Gastroesophageal sphincter (tissue), 4 donors: ENCODE measurements at regions not wholly inside any gene's neighbourhood (a gene's known extent, or its start where the extent isn't known, plus 50 kb on each side); places are given as distances from the start of the nearest gene placed in this dataset.
"Not testable (repeated sequence)": the region's sequence is repeated elsewhere in the genome, so short reads cannot be mapped to it uniquely, and the experiment has no call there.

Experiments used
- ATAC-seq: fragments of 150-250 bp; one replicate; pipeline ENCODE4 v1.9.1; 2016; ENCODE audit warnings: mild to moderate bottlenecking, moderate library complexity
- H3K27ac ChIP-seq, 4 donors: fragments of 200-600 bp; sonication (generic) in 3 of 4; 1 replicate in 3 of 4; 2 replicates in 1 of 4; pipeline ENCODE4 v1.5.1; 2016 to 2019
- H3K27me3 ChIP-seq: fragments of 200-600 bp; sonication (generic); one replicate; pipeline ENCODE4 v1.5.1; 2019
- H3K36me3 ChIP-seq, 2 donors: fragments of 200-600 bp; sonication (generic); one replicate each; pipeline ENCODE4 v1.5.1; 2019; ENCODE audit warnings: control low read depth in 1 of 2
- H3K4me1 ChIP-seq, 3 donors: fragments of 200-600 bp; sonication (generic); 1 replicate in 2 of 3; 2 replicates in 1 of 3; pipeline ENCODE4 v1.5.1; 2016 to 2019; ENCODE audit warnings: control low read depth in 2 of 3
- H3K4me3 ChIP-seq, 2 donors: fragments of 200-600 bp; sonication (generic); one replicate each; pipeline ENCODE4 v1.5.1; 2019; ENCODE audit warnings: mild to moderate bottlenecking in 1 of 2, moderate library complexity in 1 of 2
- H3K9me3 ChIP-seq, 3 donors: fragments of 200-600 bp; sonication (generic); one replicate each; pipeline ENCODE4 v1.5.1; 2017 to 2019; ENCODE audit warnings: control low read depth in 2 of 3
- CTCF ChIP-seq, 4 experiments: fragments of 200-600 bp in 2 of 4; fragments of 450-650 bp in 2 of 4; sonication (generic) in 1 of 4; IDR thresholded peaks; one replicate each; pipeline ENCODE4 v1.5.1; 2017 to 2019; ENCODE audit warnings: antibody characterized with exemption in 4 of 4, mild to moderate bottlenecking in 2 of 4, moderate library complexity in 2 of 4
- EP300 ChIP-seq: sonication (generic); formaldehyde crosslinking; IDR thresholded peaks from one replicate; pipeline ENCODE4 v1.6.1; 2017; ENCODE audit warnings: antibody characterized with exemption, mild to moderate bottlenecking
- POLR2A ChIP-seq, 2 donors: fragments of 450-650 bp; IDR thresholded peaks; one replicate each; pipeline ENCODE4 v1.6.1; 2017; ENCODE audit warnings: antibody characterized with exemption in 2 of 2, mild to moderate bottlenecking in 2 of 2, moderate library complexity in 1 of 2
- POLR2AphosphoS5 ChIP-seq: sonication (generic); formaldehyde crosslinking; IDR thresholded peaks from one replicate; pipeline ENCODE4 v1.6.1; 2017; ENCODE audit warnings: antibody characterized with exemption
- WGBS, 2 donors: methylation state at CpG; one replicate each; pipeline ENCODE4 v1.1.5; 2018; ENCODE audit warnings: low coverage in 1 of 2; 5-methylcytosine and 5-hydroxymethylcytosine counted together

DNA sequence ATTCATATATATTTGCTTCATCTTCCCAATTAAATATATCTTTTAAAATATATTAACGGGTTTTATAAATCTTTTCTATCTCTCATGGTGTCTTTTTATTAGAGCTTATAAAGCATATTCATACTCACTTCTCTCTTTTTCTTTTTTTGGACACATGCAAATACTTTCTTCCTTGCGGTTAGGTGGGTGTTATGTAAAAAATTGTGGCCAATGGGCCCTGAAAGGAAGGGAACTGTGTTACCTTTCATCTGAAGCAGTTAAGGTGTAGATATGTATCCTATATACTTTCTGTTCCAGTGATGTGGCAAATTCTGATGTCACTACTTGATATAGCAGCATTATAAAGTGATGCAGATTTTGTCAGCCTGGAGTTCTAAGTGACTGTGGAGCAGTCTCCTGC lies 714.5 kb downstream of the PLCL1 start:
- no peak overlapping the region for H3K27ac ChIP-seq
- no peaks in the 10 kb centered on the region for H3K4me1 ChIP-seq
- 81 to 100% methylated on average over 2 of the region's 2 CpGs for WGBS, 2 donors
- no peaks in the 10 kb centered on the region for H3K27me3 ChIP-seq
- no peaks in the 10 kb centered on the region for H3K36me3 ChIP-seq
- ATAC-seq, result no peak
- TF ChIP-seq CTCF (IDR thresholded peaks at IDR 0.05), result no peak
- no peak for TF ChIP-seq POLR2A (IDR thresholded peaks at IDR 0.05)
- no peak overlapping the region for H3K4me3 ChIP-seq
- H3K9me3 ChIP-seq, result peaks cover 0 to 4% (median 0%) of the 10 kb centered on the region in 3 donors

DNA sequence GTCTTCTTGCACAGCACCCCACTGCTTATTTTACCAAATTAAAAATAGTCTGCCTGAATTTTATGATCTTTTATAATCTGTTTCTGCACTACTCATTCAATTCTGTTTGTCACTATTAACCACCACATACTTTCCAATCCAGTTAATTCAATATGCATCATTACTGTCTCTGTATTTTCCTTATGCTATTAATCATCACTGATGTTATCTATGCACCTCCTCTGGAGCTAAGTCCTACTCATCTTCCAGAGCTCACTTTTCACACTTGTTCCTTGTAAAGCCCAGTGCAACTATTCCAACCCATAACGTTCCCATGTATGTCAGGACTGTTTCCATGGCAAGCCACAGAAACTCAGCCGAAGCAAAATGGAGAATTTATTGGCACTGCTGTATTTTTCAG lies 713.6 kb downstream of the PLCL1 start:
- TF ChIP-seq POLR2A (IDR thresholded peaks at IDR 0.05) (no peak), EP300 (no peak), CTCF (IDR thresholded peaks at IDR 0.05) (no peak), POLR2AphosphoS5 (no peak)
- WGBS, 2 donors, result 43 to 69% methylated on average over 2 of the region's 2 CpGs
- Histone ChIP-seq H3K4me3 (no peak overlapping the region), H3K9me3 (peaks cover 0 to 4% (median 0%) of the 10 kb centered on the region in 3 donors), H3K27ac (no peak overlapping the region), H3K27me3 (no peaks in the 10 kb centered on the region), H3K4me1 (no peaks in the 10 kb centered on the region), H3K36me3 (no peaks in the 10 kb centered on the region)
- no peak for ATAC-seq

DNA sequence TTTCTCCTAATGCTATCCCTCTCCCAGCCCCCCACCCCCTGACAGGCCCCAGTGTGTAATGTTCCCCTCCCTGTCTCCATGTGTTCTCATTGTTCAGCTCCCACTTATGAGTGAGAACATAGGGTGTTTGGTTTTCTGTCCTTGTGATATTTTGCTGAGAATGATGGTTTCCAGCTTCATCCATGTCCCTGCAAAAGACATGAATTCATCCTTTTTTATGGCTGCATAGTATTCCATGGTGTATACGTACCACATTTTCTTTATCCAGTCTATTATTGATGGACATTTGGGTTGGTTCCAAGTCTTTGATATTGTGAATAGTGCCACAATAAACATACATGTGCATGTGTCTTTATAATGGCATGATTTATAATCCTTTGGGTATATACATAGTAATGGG lies 704.2 kb downstream of the PLCL1 start:
- H3K9me3 ChIP-seq, H3K27me3 ChIP-seq, H3K27ac ChIP-seq, ATAC-seq, H3K36me3 ChIP-seq, H3K4me3 ChIP-seq, H3K4me1 ChIP-seq: not testable (repeated sequence)
- WGBS, 2 donors, result 80 to 100% methylated on average over 1 of the region's 1 CpG

GRCh38 chr2:198499539-198499938 lies 695.1 kb downstream of the PLCL1 start:
- Histone ChIP-seq H3K4me1 (no peaks in the 10 kb centered on the region), H3K36me3 (no peaks in the 10 kb centered on the region), H3K4me3 (no peak overlapping the region), H3K9me3 (no peaks in the 10 kb centered on the region), H3K27me3 (no peaks in the 10 kb centered on the region), H3K27ac (no peak overlapping the region)
- ATAC-seq, result no peak
- TF ChIP-seq CTCF (IDR thresholded peaks at IDR 0.05), result no peak
- TF ChIP-seq POLR2A (IDR thresholded peaks at IDR 0.05), result no peak
- TF ChIP-seq EP300, result no peak
- TF ChIP-seq POLR2AphosphoS5, result no peak
- 0 to 33% methylated on average over 1 to 6 of the region's 6 CpGs for WGBS, 2 donors

- Histone ChIP-seq H3K36me3 (no peaks in the 10 kb centered on the region), H3K9me3 (no peaks in the 10 kb centered on the region), H3K27me3 (no peaks in the 10 kb centered on the region), H3K4me1 (no peaks in the 10 kb centered on the region), H3K27ac (no peak overlapping the region), H3K4me3 (no peak overlapping the region)
- no peak for ATAC-seq
- TF ChIP-seq POLR2AphosphoS5 (no peak), EP300 (no peak)
Measured at GRCh38 chr2:198498516-198498915, 694.1 kb downstream of the PLCL1 start.

DNA sequence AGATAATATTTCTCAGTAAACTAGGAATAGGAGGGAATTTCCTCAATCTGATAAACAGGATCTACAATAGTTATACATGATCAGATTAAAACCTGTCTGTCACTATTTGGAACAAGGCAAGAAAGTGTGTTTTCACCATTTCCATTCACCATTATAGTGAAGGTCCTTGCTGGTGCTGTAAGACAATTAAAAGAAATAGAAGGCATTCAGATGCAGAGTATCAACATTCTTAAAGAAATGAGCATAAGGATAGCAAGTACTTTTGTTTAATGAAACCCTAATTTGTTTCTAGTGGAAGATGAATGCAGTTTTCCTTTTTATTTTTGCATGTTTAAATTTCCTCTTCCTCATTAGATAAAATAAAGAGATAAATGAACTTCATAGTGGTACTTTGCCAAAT lies 693.7 kb downstream of the PLCL1 start:
- TF ChIP-seq EP300, result no peak
- TF ChIP-seq POLR2AphosphoS5, result no peak
- no peak for TF ChIP-seq CTCF (IDR thresholded peaks at IDR 0.05)
- no peak for TF ChIP-seq POLR2A (IDR thresholded peaks at IDR 0.05)
- Histone ChIP-seq H3K27ac (no peak overlapping the region), H3K4me3 (no peak overlapping the region), H3K27me3 (no peaks in the 10 kb centered on the region), H3K36me3 (no peaks in the 10 kb centered on the region), H3K9me3 (no peaks in the 10 kb centered on the region), H3K4me1 (no peaks in the 10 kb centered on the region)
- ATAC-seq, result no peak
